ENCODE measurements at regions not wholly inside any gene's neighbourhood (a gene's known extent, or its start where the extent isn't known, plus 50 kb on each side); places are given as distances from the start of the nearest gene placed in this dataset.

DNA sequence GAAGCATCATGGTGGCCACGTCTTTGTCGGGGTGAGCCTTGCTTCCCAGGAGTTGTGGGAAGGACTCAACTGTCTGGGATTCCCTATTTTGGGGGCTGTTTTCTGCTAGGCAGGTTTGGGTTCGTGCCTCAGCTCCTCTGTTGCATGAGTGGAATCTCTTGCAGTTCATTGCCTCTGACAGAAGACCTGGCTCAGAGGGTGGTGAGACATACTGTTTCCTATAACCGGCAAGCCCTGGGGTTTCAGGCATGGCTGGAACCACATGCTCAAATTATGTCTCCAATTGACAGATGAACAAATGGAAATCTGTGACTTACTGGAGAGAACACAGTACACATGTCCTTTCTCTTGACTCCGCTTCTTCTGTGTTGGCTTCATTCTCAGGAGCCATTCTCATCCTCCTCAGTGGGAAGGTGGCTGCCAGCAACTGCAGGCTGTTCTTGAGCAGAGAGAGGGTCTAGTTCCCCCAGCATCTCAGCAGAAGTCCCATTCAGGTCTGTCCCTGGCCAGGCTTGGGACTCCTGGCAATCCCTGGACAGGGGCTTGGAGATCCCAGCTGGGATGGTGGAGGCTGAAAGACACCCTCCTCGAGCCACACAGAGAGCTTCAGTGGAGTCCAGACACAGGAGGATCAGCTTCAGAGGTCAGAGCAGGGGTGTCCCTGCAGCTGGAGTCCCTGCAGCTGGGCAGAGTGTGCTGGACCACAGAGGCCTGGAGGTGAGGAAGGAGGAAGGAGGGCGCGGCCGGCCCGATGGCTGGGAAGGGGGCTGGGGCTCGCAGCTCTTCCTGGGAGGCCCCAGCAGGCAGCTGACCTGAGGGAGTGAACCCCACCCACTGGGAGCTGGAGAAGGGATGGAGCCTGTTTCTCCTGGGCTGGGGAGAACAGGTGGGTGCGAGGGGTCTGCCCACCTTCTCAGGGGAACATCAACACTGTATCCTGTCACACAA is 97.6 kb downstream of the LSM3 start:
- TF ChIP-seq, protein P1, sequence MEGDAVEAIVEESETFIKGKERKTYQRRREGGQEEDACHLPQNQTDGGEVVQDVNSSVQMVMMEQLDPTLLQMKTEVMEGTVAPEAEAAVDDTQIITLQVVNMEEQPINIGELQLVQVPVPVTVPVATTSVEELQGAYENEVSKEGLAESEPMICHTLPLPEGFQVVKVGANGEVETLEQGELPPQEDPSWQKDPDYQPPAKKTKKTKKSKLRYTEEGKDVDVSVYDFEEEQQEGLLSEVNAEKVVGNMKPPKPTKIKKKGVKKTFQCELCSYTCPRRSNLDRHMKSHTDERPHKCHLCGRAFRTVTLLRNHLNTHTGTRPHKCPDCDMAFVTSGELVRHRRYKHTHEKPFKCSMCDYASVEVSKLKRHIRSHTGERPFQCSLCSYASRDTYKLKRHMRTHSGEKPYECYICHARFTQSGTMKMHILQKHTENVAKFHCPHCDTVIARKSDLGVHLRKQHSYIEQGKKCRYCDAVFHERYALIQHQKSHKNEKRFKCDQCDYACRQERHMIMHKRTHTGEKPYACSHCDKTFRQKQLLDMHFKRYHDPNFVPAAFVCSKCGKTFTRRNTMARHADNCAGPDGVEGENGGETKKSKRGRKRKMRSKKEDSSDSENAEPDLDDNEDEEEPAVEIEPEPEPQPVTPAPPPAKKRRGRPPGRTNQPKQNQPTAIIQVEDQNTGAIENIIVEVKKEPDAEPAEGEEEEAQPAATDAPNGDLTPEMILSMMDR (IDR thresholded peaks at IDR 0.05; ENCODE audit: insufficient read depth, low read length, severe bottlenecking): no peak
- DNase-seq (ENCODE audit: low read depth): no peak
- H3K36me3 ChIP-seq (ENCODE audit: control insufficient read depth, insufficient read depth, low read length): no peaks in the 10 kb centered on the region
- H3K4me3 ChIP-seq (ENCODE audit: low read depth, low read length): no peak overlapping the region
- H3K27me3 ChIP-seq (ENCODE audit: control insufficient read depth, insufficient read depth, low read length): peaks cover 3% of the 10 kb centered on the region
- no peak for FAIRE-seq

DNA sequence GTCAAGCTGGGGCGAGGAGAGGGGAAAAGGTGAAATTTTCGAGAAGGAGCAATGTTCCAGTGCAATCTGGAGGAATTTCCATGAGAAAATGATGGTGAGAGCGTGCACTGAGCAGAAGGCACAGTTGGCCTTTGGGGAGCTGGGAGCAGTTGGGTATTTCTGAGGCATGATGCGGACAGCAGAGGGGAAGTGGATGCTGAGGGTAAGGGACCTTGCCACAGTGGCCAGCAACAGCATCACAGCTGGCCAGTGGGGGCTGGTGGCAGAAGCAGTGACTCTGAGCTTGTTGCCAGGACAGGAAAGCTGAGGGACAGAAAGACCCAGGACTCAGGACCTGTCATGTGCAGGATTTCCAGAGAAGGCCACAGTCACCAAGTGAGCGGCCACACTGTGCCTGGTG is 98.9 kb downstream of the LSM3 start:
- DNase-seq (ENCODE audit: low read depth) (no peak), FAIRE-seq (no peak)
- TF ChIP-seq, protein P1 (IDR thresholded peaks at IDR 0.05; ENCODE audit: insufficient read depth, low read length, severe bottlenecking): no peak
- peaks cover 3% of the 10 kb centered on the region for H3K27me3 ChIP-seq (ENCODE audit: control insufficient read depth, insufficient read depth, low read length)
- no peaks in the 10 kb centered on the region for H3K36me3 ChIP-seq (ENCODE audit: control insufficient read depth, insufficient read depth, low read length)
- H3K4me3 ChIP-seq (ENCODE audit: low read depth, low read length): no peak overlapping the region

DNA sequence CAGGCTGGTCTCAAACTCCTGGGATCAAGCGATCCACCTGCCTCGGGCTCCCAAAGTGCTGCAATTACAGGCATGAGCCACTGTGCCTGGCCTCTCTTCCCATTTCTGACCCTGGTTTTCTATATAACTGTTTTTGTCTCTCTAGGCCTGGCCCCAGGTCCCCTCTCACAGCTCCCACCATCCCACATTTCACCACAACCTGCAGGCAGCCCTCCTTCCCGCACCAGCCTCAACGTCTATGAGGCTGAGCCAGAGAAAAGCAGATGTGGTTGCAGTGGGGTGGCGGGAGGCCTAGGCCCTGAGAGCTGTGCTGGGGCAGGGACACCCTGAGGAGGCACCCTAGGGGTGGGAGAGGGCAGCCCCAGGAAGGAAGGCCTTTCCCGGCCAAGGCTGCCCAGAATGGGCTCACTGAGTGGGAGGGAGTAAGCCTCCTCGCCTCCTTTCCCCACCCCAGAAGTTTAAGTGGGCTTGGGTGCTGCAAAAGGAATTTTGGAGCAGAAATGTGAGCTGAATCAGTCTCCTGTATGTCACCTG is 99.7 kb downstream of the LSM3 start:
- FAIRE-seq (no peak), DNase-seq (ENCODE audit: low read depth) (no peak)
- Histone ChIP-seq H3K4me3 (ENCODE audit: low read depth, low read length) (no peak overlapping the region), H3K36me3 (ENCODE audit: control insufficient read depth, insufficient read depth, low read length) (no peaks in the 10 kb centered on the region), H3K27me3 (ENCODE audit: control insufficient read depth, insufficient read depth, low read length) (peaks cover 3% of the 10 kb centered on the region)
- TF ChIP-seq, protein P1 (IDR thresholded peaks at IDR 0.05; ENCODE audit: insufficient read depth, low read length, severe bottlenecking): no peak

DNA sequence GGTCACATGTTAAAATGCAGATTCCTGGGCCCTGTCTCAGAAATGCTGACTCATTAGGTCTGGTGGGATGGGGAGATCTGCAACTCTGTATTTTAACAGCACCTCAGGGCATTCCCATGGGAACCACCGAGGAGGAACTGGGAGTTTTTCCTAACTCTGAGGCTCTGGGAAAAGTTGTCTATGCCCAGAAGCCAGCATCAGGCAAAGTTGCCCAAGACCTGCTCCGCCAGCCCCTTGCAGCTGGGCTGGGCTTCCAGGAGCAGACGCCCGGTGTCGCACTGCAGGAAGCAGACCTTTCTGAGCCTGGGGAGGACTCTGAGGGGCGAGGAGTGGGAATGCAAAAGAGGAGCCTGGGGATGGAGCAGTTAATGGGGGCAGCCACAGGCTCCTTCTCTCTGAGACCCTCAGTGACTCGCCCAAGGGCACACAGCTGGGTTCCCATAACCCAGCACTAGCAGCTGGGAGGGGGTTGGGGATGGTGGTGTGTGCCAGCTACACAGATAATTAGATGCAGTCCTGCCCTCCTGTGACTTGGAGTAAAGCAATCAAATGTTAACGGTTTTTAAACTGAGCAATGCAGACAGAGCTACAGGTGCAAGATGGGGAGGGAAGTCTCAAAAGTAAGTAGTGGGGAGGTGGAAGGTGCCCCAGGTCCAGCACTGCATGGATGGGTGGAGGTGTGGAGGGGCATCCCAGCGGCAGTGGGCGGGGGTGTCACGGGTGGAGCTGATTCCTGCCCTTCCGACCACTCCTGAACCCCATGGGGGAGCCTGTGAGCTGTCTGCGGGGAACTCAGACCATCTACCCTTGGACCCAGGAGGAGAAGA is 100.4 kb downstream of the LSM3 start:
- H3K27me3 ChIP-seq (ENCODE audit: control insufficient read depth, insufficient read depth, low read length): peaks cover 3% of the 10 kb centered on the region
- DNase-seq (ENCODE audit: low read depth) (no peak), FAIRE-seq (no peak)
- TF ChIP-seq, protein P1 (IDR thresholded peaks at IDR 0.05; ENCODE audit: insufficient read depth, low read length, severe bottlenecking): no peak
- H3K4me3 ChIP-seq (ENCODE audit: low read depth, low read length): no peak overlapping the region
- H3K36me3 ChIP-seq (ENCODE audit: control insufficient read depth, insufficient read depth, low read length): no peaks in the 10 kb centered on the region

DNA sequence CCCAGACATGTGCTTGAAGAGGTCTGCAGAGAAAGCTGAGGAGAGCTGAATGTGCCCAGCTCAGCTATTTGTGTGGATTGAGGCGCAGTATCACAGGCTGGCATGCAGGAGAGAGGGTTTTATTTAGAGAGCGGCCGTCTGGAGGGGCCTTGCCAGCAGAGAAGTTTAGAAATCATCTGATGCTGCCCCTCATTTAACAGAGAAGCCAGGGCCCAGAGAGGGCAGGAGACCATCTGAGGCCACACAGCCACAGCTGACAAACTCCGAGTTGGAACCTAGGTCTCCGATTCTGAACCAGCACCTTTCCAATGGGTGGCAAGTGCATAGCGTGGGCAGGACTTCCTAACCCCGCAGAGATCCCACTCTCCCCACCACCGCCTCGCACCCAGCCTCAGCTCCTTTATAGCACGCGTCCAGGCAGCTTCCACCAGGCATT is 101.0 kb downstream of the LSM3 start:
- TF ChIP-seq, protein P1 (IDR thresholded peaks at IDR 0.05; ENCODE audit: insufficient read depth, low read length, severe bottlenecking): no peak
- Histone ChIP-seq H3K36me3 (ENCODE audit: control insufficient read depth, insufficient read depth, low read length) (no peaks in the 10 kb centered on the region), H3K4me3 (ENCODE audit: low read depth, low read length) (no peak overlapping the region), H3K27me3 (ENCODE audit: control insufficient read depth, insufficient read depth, low read length) (peaks cover 3% of the 10 kb centered on the region)
- FAIRE-seq (no peak), DNase-seq (ENCODE audit: low read depth) (no peak)
